HG03025 (cell line): ENCODE measurements at regions not wholly inside any gene's neighbourhood (a gene's known extent, or its start where the extent isn't known, plus 50 kb on each side); places are given as distances from the start of the nearest gene placed in this dataset.
"Not testable (repeated sequence)": the region's sequence is repeated elsewhere in the genome, so short reads cannot be mapped to it uniquely, and the experiment has no call there.

Experiments used
- ATAC-seq: cut with Tn5 transposase; IDR thresholded peaks from one replicate; pipeline ENCODE4 v1.9.1; 2021; ENCODE audit warnings: mild to moderate bottlenecking, moderate library complexity; ENCODE audit not compliant: unreplicated experiment, low FRiP score

- ATAC-seq = not testable (repeated sequence)
Measured at GRCh38 chr17:445839-446238, 93.2 kb upstream of the RPH3AL start, which contains the start of gene RFLNB. TSS of gene RFLNB (minus strand) at chr17:445939.

- ATAC-seq = no peak
Measured at GRCh38 chr17:444879-445454, 92.4 kb upstream of the RPH3AL start.

- no peak for ATAC-seq
Measured at GRCh38 chr17:443109-443508, 90.5 kb upstream of the RPH3AL start.

- no peak for ATAC-seq
Measured at GRCh38 chr17:441155-441950, 88.7 kb upstream of the RPH3AL start.

- ATAC-seq = no peak
Measured at GRCh38 chr17:438191-438590, 85.6 kb upstream of the RPH3AL start.

- no peak for ATAC-seq
Measured at GRCh38 chr17:437545-437944, 84.9 kb upstream of the RPH3AL start.

- no peak for ATAC-seq
Measured at GRCh38 chr17:436571-436970, 84.0 kb upstream of the RPH3AL start.

- ATAC-seq = not testable (repeated sequence)
Measured at GRCh38 chr17:432471-432870, 79.9 kb upstream of the RPH3AL start.

- ATAC-seq = no peak
Measured at GRCh38 chr17:431494-431893, 78.9 kb upstream of the RPH3AL start.

- ATAC-seq = no peak
Measured at GRCh38 chr17:429589-429988, 77.0 kb upstream of the RPH3AL start.

- no peak for ATAC-seq
Measured at GRCh38 chr17:428414-428813, 75.8 kb upstream of the RPH3AL start.

GRCh38 chr17:427891-428290 lies 75.3 kb upstream of the RPH3AL start:
- no peak for ATAC-seq

- ATAC-seq = no peak
Measured at GRCh38 chr17:427327-427726, 74.7 kb upstream of the RPH3AL start.

GRCh38 chr17:422196-422930 lies 69.8 kb upstream of the RPH3AL start:
- no peak for ATAC-seq

GRCh38 chr17:420479-421175 lies 68.0 kb upstream of the RPH3AL start:
- no peak for ATAC-seq

- ATAC-seq = no peak
Measured at GRCh38 chr17:419073-419735, 66.6 kb upstream of the RPH3AL start.

- ATAC-seq = no peak
Measured at GRCh38 chr17:418421-418751, 65.8 kb upstream of the RPH3AL start.

- no peak for ATAC-seq
Measured at GRCh38 chr17:417691-418420, 65.2 kb upstream of the RPH3AL start.

GRCh38 chr17:416293-417206 lies 63.9 kb upstream of the RPH3AL start:
- ATAC-seq = no peak
